CD4-positive, alpha-beta T cell treated with Interferon alpha-2 for 1 hour (primary cell): ENCODE measurements at regions not wholly inside any gene's neighbourhood (a gene's known extent, or its start where the extent isn't known, plus 50 kb on each side); places are given as distances from the start of the nearest gene placed in this dataset.
"Not testable (repeated sequence)": the region's sequence is repeated elsewhere in the genome, so short reads cannot be mapped to it uniquely, and the experiment has no call there.

Experiments
- DNase-seq, 2 donors: peaks; one replicate each; pipeline ENCODE4 v3.0.0-alpha.2; 2020 to 2022

DNA sequence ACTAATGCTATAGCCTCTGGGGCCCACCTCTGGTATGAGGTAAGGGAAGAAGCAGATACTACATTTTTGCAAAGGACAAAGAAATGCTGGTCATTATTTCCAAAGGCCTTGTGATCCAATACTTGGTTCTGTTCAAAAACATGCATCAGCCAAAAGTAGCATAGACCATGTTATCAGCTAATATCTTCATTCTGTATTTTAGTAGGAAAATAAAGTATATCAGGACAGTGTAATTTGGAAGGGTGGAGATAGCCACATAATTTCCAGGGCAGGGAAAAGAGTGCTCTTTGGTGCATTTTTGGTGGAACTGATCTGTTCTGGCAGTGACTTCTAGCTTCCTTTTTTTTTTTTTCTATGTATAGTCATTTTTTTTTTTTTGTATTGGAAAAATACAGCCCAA, 258.0 kb upstream of the SOX4 start:
- no peak for DNase-seq

GRCh38 chr6:21337263-21337662, 256.3 kb upstream of the SOX4 start:
- no peak for DNase-seq

DNA sequence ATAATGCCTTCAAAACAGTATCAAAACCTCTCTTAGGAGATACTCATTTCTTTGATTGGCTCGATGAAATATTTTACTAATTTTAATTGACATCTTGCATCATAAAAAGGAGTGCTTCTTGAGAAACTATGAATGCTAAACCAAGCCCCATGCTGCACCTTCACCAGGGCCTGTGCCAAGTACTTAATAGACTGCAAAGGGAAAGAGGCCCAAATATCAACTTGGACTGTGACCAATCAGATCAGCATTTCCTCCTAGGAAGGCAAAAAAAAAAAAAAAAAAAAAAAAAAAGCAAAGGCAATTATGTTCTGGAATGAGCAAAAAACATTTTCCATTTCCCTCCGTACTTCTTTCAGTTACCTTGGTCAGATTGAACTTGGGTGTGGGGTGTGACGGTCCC, 253.0 kb upstream of the SOX4 start:
- no peak for DNase-seq

- no peak for DNase-seq
Observed at GRCh38 chr6:21341910-21342309, 251.6 kb upstream of the SOX4 start.

DNA sequence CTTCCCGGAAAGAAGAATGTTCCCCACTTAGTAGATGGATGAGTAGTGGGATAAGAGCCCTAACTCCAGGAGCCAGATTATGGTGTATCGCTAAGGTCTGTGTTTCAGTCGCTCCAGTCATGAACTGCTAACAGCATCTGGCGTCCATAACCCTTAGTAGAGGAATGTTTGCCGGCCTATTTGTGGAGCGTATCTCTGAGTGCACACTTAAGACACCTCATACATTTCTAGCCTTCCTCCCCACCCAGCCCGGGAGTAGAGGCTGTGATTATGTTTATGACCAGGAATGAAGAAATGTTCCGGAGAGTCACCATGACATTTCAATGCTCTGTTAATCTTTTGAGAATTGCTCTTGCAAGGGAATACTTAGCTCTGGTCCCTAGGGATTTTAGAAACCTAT, 251.1 kb upstream of the SOX4 start:
- DNase-seq, result no peak

- DNase-seq, result not testable (repeated sequence)
Observed at GRCh38 chr6:21345704-21346103, 247.8 kb upstream of the SOX4 start.

DNA sequence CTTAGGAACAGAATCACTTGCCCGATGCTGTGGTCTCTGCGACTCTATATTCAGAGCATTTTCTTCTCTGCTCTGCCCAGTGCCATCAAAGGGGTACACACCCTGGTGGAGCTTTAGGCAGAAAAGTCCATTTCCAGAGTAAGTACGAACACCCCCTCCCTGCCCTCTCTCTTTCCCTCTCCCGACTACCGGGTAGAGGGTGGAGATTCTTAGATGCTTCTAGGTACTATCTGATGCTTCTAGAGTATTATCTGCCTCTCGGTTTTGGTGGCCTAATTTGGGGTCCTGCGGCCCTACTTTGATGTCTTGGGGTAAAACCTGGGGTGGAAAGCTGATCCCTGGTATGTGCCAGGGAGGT, 245.4 kb upstream of the SOX4 start:
- no peak for DNase-seq

GRCh38 chr6:21348504-21349195, 244.9 kb upstream of the SOX4 start:
- no peak for DNase-seq

DNA sequence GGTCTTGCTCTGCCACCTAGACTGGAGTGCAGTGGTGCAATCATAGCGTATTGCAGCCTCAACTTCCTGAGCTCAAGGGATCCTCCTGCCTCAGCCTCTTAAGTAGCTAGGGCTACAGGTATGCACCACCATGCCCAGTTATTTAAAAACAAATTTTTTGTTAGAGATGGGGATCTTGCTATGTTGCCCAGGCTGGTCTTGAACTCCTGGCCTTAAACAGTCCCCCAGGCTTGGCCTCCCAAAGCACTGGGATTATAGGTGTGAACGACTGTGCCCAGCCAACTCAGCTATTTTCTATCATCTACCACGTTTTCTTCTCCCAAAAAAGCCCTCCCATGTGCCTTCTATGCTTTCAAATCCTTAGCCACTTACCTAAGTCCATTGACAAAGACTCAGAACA, 243.7 kb upstream of the SOX4 start:
- DNase-seq, result no peak

DNA sequence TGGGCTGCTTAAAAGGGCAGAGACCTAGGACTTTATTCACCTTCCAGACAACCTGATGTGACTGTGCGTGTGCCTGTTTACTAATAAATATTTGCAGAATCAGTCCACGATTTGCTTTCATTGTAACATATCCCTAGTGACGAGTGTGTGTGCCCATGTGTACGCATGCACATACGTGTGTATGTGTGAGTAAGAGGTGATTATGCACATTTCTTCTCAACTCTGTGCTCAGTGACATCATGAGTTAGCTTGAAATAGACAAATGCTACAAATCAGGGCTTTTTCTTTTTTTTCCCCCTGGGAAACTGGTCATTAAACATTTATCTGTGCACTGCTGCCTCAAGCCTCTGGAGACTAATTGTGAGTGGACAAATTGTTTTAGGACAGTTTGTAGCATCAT, 242.6 kb upstream of the SOX4 start:
- DNase-seq, result no peak

- DNase-seq, result no peak
Observed at GRCh38 chr6:21352131-21352530, 241.4 kb upstream of the SOX4 start.

GRCh38 chr6:21354805-21355238, 238.7 kb upstream of the SOX4 start:
- no peak for DNase-seq

DNA sequence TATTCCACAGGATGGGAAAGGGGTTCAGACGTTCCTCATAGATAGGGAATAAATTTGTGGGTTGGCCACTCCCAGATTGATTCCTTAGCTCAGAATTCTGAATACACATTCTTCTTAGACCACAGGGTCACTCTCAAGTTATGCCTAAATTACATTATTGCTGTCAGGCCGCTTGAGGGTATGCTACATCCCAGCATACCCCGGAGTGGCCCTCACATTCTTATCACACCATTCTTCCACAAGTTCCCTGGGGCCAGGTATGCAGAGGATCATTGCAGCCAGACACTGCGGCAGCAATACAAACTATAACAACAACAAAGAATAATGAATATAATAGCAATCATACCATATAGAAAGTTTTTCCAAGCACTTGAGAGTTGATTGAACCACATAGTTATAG, 237.9 kb upstream of the SOX4 start:
- no peak for DNase-seq

DNA sequence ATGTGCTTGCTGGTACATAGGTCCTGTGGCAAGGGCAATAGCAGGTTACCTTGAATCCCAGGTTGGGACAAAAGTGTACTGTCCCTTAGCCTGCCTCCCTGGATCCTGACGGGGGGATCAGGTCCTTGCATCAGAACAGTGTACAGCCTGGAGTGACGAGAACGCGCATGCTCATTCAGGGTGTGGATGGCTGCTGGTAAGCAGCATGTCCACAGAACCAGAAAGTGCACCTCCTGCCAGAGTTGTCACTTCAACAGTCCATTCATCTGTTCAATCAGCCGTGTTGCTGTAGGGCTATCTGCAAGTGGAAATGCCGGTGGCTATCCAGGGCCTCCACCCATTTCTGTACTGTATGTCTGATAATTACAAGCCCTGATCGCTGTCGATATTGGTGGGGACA, 236.3 kb upstream of the SOX4 start:
- DNase-seq, result no peak

DNA sequence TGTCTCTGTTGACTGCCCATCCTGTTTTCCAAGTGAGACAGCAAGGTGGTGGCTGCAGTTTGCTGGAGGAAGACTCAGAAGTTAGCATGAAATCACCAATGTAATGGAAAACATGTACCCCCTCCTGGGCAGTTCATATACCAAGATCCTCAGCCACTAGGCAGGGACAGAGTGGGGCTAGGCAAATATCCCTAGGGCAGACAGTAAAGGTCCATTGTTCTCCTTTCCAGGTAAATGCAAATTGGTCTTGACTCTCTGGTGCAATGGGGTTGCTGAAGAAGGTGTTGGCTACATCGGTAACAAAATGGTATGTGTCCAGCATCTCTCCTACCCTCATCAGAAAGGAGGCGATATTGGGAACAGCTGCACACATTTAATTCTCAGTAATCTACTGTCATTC, 233.6 kb upstream of the SOX4 start:
- DNase-seq, result no peak

- DNase-seq, result no peak
Observed at GRCh38 chr6:21360336-21360735, 233.2 kb upstream of the SOX4 start.

GRCh38 chr6:21367148-21367547, 226.4 kb upstream of the SOX4 start:
- DNase-seq, result no peak

GRCh38 chr6:21367649-21368154, 225.8 kb upstream of the SOX4 start:
- no peak for DNase-seq

DNA sequence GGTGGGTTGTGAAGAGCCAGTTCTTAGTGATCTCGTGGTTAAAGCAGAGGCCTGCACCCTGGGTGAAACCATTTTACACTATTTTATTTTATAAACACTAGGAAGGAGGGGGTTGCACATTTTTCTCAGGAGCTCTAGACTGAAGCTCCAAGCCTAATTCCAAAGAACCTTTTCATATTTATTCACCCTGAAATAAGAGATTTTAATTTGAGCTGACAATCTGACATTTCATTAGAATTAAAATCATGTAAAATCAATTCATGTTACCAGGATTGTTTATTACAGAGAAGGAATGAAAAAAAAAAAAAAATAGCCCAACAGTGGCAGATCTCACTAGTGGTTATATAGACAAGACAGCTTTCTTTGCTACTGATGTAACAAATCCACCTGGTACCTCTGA, 222.5 kb upstream of the SOX4 start:
- no peak for DNase-seq

DNA sequence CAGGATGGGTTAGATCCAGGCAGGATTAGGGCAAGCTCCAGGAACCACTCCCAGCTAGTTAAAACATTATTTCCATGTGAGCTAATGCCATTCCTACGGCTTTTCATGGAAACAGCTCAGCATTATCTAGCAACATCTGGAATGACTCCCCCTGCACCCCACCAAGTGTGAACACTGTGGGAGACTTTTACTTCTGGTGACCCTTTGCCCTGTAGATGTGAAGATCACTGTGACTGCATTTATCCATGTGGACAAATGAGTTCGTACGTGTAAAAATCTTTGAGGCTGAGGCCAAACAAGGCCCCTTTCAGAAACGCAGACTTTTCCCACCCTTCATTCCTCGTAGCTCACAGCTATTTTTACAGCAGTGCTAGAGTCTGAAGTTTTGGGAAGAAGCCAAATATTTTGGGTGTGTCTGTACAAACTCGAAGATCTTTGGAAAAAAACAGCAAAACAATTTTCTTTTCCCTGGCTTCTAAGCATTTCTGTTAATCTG, 221.8 kb upstream of the SOX4 start:
- DNase-seq, result no peak

DNA sequence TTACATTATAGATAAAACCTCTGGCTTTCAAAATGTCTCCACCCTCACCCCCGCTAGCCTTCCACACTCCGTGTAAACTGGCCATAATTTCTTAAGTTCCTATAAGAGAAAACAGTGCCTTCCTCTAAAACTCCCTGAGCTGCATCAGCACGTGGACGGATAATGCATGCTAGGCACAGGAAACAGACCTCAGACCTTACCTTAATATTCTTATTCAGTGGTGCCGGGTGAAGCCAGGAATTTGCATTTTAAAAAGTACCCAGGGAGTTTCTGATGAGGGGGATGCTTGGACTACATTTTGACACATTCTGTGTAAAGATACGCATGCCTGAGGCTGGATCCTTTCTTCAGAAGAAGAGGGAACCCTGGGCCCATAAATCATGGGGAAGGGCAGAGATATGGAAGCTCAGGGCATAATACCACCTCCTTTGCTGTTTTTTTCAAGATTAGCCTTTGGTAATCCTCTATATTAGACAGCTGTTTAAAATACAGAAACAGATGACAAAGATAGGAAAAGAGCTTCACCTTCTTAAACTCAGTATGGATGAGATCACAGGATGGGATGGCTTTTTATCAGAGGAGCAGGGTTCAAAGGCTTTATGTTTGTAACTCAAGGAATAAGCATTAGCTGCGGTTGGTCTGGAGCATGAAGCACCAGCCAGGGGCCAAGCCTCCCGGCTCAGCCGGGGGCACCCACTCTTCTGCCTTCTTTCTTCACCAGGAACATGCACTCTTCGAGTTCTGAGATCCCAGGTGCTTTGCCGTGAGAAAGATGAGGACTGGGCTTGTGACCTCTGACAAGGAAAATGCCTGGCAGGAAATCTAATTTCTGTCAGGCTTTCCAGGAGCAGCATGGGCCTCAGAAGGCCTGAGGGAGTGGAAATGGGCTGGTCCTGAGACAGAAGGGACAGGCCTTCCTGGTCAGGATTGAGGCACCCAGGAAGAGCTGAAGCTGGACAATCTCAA, 218.1 kb upstream of the SOX4 start:
- DNase-seq, result no peak

DNA sequence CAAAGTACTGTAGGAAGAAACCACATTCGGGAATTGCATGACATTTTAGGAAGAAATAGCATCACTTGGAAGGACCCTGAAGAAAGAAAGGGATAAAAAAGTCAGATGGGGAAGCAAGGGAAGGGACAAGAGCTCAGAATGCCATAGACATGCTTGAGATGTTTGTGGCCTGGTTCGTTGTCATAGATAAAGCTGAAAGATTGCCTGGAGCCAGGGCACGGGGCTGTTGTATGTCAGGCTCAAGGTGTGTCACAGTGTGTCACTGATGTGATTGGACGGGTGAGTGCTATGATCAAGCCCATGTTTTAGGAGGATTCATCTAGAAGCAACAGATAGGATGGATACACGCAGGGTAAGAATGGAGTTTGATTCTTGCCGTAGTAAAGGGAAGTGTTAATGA, 216.2 kb upstream of the SOX4 start:
- DNase-seq, result no peak

DNA sequence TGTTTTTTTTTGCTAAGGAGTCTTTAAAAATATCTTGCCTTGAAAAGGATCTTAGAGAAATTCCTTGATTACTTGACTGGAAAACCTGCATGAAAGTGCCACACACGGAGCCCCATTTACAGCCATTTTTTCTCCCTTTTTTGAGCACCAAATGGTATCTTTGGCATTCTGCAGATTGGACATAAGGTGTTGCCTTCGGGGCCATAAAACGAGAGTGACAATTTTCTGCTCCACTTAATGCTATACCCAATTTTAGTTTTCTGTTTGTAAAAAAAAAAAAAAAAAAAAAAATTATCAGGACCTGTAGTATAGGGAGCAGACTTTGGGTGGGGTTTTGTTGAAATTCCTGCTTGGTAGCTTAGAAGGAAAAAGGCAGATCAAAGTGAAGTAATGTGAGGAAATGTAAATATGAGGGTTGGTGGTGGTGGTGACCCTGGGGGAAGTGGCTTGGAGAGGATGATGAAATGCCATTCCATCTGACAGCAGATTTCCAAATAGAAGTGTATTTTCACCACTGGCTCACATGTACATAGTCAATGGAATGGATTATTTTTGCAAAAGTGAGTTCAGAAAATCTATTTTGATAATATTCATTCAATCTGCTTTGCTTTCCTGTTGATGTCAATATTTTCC, 212.1 kb upstream of the SOX4 start:
- DNase-seq, result no peak
